HG03520 (cell line): ENCODE measurements at regions not wholly inside any gene's neighbourhood (a gene's known extent, or its start where the extent isn't known, plus 50 kb on each side); places are given as distances from the start of the nearest gene placed in this dataset.
"Not testable (repeated sequence)": the region's sequence is repeated elsewhere in the genome, so short reads cannot be mapped to it uniquely, and the experiment has no call there.

Experiments used
- ATAC-seq: cut with Tn5 transposase; IDR thresholded peaks from one replicate; pipeline ENCODE4 v1.9.1; 2021; ENCODE audit warnings: mild to moderate bottlenecking, moderate library complexity; ENCODE audit not compliant: unreplicated experiment

DNA sequence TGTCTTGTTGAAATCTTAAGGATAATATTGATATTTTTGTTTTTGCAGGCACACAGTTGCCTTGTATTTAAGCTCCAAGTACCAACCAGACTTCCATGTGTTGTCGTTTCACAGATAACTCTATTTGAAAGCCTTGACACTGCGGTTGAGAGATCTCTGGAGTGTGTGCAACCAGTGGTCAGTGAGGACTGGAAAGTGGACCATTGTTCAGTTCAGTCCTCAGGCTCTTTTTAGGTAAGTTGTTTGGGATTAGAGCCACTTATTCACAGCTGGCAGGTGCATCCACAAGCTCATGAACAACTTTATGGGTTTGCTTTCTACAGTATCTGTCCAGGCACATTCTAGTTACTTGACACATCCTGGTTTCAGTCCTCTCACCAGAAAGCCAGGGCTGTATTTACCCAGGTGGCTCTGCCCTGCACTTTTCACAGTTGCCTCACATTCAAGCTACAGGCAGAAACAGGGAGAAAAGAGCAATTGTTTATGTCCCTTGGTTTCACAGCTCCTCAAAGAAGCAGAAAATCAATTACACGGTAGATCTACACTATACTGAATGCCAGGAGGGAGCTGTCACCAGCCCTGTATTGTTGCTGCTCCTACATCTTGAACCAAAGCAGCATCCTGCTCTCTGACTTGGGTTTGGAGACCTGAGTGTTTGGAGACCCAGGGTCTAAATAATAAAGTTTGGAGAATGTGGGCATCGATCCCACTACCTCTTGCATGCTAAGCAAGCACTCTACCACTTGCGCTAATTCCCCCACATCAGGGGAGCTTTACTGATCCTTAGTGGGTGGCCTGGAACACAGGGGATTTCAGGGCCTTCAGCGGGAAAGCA, 543.3 kb downstream of the PRIM2 start:
- ATAC-seq: not testable (repeated sequence)

DNA sequence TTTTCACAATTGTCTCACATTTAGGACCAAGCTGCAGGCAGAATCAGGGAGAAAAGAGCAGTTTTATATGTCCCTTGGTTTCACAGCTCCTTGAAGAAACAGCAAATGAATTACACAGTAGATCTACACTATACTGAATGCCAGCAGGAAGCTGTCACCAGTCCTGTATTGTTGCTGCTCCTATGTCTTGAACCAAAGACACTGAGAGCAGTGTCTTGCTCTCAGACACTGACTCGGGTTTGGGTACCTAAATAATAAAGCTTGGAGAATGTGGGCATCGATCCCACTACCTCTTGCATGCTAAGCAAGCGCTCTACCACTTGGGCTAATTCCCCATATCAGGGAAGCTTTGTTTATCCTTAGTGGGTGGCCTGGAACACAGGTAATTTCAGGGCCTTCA, 552.7 kb downstream of the PRIM2 start:
- ATAC-seq: not testable (repeated sequence)

DNA sequence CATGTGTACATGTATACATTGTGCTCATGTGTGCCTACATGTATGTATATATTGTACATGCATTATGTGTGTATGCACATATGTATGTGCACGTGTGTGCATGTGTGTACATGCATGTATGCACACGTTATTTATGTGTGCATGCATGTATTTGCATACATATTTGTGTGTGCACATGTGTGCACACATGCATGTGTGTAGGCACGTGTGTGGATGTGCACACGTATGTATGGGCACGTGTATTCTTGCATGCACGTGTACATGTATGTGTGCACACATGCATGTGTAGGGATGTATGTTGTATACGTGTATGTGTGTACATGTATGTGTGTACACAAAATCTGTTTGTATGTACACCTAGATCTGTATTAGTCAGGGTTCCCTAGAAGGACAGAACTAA, 556.0 kb downstream of the PRIM2 start:
- ATAC-seq: not testable (repeated sequence)

DNA sequence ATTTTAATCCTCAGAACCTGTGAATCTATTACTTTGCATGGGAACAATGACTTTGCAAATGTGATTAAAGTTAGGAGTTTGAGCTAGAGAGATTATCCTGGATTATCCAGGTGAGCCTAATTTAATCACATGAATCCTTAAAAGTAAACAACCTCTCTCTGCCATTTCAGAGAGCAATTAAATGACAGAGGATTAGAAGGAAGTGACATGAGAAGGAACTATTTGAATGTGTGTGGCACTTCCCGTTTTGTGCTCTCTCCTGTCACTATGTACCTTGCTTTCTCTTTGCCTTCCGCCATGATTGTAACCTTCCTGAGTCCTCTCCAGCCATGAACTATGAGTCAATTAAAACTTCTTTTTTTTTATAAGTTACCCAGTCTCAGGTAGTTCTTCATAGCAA, 559.2 kb downstream of the PRIM2 start:
- not testable (repeated sequence) for ATAC-seq

DNA sequence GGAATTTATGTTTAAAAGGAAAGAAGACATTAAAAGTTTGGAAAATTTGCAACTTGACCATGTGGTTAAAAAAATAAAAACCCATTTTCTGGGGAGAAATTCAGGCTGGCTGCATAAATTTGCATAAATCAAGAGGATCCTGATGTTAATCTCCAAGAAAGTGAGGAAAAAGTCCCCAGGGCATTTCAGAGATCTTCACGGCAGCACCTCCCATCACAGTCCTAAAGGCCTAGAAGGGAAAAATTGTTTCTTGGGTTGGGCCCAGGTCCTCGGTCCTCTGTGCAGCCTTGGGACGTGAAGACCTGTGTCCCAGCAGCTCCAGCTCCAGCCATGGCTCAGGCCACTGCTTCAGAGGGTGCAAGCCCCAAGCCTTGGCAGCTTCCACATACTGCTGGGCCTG, 560.3 kb downstream of the PRIM2 start:
- not testable (repeated sequence) for ATAC-seq

DNA sequence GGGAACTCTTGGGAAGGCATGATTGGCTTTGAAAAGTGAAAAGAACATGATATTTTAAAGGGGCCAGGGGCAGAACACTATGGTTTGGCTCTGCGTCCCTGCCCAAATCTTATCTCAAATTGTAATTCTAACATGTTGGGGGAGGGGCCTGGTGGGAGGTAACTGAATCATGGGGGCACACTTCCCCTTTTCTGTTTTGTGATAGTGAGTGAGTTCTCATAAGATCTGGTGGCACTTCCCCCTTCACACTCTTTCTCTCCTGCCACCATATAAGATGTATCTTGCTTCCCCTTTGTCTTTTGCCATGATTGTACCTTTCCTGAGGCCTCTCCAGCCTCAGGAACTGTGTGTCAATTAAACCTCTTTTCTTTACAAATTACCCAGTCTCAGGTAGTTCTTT, 561.4 kb downstream of the PRIM2 start:
- not testable (repeated sequence) for ATAC-seq

DNA sequence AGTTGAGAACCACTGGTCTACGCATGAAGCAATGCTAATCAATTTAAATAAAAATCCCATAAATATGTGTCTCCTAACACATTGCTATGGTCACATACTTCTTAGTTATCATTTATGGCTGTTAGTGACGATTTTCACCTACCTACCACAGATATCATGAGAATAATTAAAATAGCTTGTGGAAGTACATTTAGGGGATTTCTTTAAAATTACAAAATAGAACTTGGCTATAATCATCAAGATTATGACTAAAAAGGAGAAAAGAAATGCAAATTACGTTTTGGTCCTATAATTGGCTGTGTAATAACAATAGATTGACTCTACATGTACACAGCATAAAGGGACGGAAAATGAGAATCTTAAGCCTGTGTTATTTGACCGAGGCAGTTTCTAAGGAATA, 581.4 kb downstream of the PRIM2 start:
- ATAC-seq: peak; percentile 75

DNA sequence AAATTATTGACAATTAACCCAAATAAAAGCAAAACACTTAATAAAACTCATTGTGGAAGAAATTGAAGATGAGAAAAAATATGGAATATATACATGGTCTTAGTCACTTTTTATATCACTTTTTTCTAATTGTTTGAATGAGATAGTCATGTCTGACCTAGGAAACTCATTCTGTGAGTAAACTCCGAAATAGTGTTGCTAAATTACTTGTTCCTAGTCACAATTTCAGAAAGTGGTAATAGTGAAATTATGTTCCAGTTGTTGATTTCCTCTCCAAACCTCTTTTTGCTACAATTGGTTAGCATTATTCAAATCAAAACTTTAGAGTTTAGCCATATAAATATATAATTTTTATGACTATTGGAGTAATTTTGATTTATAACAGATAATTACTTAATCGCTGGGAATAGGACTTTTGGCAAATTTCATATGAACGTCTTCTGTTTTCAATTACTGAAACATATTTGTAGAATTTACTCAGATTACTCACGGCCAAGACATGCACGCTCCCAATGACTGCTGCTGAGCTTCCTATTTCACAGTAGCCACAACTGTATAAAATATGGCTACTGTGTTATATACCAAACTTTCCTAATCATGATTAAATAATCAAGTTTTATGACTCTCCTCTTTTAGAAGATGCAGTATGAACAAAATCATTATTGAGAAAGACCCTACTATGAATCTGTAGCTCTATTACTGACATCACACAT, 583.4 kb downstream of the PRIM2 start:
- ATAC-seq: not testable (repeated sequence)

DNA sequence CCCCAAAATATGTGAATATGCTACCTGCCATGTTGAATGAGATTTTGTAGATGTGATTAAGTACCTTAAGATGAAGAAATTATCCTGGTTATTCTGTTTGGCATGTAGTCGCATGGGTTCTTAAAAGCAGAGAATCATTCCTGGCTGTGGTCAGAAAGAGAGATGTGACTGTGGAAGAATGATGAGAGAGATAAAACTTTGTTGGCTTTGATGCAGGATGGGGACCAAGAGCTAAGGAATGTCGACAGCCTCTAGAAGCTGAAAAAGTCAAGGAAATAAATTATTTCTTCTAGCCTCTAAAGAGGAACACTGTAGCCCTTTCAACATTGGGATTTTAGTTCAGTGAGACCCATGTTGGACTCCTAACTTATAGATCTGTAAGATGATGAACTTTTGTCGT, 584.0 kb downstream of the PRIM2 start:
- ATAC-seq: not testable (repeated sequence)

DNA sequence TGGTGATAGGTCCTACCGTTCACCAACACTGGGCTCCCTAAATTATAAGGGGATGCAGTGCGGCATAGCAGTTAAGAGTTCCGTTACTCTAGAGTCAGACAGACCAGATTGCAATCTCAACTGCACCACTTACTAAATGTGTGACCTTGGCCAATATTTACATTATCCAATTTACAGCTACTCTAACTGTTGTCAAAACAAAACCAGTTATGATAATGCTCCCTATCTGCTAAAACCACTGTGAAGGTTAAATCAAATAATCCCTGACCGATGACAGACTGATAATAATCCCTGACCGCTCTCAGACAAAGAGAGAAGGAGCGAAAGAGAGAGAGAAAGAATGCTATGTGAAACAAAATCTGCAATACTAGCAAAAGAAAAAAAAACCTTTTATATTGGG, 586.9 kb downstream of the PRIM2 start:
- ATAC-seq: not testable (repeated sequence)

DNA sequence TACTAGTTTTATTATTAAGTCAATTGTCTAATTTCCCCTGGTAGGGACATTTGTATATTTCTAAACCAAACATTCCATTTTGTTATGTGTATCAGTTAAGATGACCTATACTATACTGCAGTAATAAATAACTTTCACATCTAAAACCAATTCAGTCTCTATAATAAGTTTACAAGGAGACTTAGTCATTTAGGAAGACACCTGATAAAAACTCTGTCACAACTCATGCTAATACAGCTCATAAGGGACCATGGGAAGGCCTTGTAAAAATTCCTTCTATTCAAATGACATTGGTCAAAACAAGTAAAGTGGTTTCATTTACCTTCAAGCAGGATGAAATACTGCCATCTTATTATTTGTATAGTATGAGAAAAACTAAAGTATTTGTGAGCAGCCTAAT, 597.9 kb downstream of the PRIM2 start:
- ATAC-seq: not testable (repeated sequence)

DNA sequence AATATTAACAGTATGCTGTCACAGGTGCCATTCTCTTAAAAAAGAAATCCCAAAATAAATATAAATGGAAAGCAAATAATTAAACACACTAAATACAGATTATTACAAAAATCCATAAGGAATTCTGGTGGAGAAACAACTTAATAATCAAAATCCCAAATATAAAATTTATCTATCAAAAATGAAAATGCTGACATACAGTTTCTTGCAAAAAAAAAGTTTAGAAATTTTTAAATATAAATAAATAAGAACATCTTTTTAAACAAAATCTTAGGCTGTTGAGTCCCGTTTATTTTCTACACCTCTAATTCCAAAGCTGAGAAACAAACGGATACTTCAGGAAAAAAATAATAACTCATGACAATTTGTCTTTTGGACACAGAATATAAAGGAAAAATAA, 625.5 kb downstream of the PRIM2 start:
- ATAC-seq: not testable (repeated sequence)

DNA sequence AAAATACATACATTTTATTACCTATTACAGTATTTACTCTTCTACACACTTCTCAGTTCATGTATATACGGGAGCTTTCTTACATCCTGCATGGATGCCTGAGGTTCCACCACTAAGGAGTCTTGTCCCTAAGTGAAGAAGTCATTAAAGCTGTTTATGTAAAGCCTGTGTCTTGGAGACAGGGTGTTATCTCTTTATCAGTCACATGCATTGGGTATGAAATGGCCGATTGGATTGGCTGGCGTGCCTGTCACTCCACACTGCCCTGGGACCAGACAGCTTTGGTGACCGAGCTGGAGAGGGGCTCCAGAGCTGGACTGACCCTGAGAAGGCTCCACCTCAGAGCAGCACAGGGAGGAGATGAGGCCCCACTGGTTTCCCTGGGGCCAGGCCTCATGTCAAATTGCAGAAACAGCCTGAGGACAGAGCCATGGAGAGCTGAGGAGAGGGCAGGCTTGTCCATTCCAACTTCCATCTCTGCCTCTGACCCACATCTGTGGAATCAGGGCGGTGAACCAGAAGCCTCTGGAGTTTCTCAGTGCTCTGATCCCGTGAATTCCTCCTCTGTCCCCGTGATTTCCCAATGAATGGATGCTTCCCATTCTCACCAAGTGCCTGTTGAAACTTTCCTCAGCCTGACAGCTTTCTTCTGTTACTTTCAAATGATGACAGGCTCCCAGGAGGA, 628.8 kb downstream of the PRIM2 start:
- not testable (repeated sequence) for ATAC-seq

DNA sequence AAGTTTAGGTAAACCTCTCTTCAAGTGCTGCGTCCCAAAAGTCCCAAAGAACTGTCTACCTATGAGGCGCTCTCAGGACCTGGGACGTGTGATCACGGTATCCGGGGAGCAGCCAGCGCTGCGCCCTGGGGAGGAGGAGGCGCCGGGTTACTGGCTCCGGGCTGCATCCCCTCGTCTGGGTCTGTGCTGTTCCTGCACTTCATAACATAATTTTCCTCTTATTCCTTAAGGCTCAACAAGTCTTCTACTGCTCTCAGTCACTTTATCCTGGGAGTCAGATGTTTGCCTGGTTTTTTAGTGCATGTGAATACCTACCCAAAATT, 629.3 kb downstream of the PRIM2 start:
- not testable (repeated sequence) for ATAC-seq

DNA sequence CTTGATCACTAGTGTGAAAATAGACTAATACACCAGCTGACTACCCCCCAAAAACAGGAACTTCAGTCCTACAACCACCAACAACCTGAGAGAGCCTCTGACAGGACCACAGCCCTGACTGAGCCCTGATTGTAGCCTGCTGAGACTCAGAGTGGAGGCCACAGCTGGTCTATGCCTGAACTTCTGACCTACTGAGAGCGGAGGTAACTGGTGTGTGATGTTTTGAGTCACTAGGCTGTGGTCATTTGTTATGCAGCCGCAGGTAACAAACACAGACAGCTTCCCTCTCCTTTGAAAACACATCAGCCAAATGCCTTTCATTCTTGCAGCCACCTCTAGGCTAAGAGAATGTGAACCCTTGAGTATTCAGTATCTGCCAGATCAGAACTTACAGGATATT, 631.1 kb downstream of the PRIM2 start:
- not testable (repeated sequence) for ATAC-seq

DNA sequence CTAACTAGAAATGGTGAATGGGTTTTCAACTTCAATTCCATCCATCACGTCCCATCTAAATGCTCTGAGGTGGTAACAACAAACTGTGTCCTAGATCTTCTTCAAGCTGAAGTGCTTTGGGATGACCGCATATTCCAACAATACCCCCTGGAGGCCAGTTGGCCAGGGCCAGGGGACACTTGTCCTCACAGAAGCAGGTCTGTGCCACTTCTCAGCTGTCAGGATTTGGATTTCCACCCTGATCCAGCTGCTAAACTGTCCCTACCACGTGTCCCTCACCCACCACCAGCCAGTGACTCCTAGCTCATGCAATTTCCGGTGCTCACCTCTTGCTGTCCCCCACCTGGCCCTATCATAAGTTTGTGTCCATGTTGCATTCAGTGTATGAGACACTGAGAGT, 633.0 kb downstream of the PRIM2 start:
- not testable (repeated sequence) for ATAC-seq

DNA sequence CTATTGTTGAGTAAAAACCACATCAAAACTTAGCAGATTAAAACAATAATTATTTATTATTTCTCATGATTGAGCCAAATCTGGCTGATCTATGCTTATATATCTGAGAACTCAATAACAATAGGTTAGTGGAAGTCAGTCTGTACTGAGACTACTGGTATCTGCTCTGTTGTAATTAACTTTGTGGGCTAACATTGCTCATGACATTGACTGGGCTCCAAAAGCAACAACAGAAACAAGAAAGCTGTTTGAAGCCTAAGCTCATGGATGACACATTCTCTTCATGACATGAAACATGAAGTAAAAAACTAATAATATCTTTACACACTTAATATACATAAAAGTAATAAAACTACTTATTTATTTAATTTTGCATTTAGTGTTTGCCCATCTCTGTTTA, 649.3 kb downstream of the PRIM2 start:
- ATAC-seq: not testable (repeated sequence)

DNA sequence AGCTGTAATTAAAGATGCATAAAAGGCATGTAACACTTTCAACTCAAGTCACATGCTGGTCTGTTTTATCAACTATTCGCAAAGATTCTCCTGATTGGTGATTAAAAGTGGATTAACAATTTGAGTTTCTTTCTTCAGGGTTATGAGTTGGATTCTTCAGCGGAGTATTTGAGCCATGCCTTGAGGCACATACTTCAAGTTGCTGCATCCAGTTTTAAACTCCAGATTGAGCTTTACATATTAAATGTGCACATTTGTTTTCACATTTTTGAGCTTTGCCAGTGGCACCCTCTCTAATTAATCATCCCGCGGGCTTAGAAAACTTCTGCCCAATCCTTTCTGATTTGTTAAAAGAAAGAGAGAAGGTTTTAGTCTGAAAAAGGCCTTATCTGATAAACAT, 654.5 kb downstream of the PRIM2 start:
- ATAC-seq: not testable (repeated sequence)

DNA sequence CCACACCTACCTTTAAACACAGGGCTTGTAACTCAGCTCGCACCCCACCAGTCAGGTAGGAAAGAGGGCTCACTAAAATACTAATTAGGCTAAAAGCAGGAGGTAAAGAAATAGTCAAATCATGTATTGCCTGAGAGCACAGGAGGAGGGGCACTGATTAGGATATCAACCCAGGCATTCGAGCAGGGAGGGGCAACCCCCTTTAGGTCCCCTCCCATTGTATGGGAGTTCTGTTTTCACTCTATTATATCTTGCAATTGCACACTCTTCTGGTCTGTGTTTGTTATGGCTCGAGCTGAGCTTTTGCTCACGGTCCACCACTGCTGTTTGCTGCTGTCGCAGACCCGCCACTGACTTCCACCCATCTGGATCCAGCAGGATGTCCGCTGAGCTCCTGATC, 657.2 kb downstream of the PRIM2 start:
- ATAC-seq: no peak

DNA sequence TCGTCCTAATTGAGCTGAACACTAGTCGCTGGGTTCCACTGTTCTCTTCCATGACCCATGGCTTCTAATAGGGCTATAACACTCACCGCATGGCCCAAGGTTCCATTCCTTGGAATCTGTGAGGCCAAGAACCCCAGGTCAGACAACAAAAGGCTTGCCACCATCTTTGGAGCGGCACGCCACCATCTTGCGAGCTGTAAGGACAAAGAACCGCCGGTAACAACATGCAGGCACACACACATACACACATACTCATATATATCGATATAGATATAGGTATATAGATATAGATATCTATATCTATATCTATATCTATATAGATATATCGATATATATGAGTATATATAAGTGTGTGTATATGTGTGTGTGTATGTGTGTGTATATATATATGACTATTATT, 657.7 kb downstream of the PRIM2 start:
- not testable (repeated sequence) for ATAC-seq

DNA sequence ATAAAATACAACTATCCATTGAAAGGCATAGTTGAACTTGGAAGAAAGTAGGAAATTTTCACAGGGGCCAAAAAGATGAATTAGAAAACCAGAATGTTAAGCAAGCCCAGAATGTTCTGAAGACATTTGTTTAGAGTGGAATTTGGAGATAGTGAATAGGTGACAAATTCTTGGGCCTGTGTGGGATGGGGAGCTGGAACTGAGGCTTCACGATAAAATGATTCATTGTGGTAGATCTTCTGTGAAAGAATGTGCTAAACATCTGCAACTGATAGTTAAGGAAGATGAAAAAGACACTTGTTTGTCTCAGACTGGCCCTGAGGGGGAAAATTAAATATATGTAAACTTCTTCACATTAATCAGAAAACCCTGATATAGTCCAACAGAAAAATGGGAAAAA, 658.9 kb downstream of the PRIM2 start:
- ATAC-seq: not testable (repeated sequence)

DNA sequence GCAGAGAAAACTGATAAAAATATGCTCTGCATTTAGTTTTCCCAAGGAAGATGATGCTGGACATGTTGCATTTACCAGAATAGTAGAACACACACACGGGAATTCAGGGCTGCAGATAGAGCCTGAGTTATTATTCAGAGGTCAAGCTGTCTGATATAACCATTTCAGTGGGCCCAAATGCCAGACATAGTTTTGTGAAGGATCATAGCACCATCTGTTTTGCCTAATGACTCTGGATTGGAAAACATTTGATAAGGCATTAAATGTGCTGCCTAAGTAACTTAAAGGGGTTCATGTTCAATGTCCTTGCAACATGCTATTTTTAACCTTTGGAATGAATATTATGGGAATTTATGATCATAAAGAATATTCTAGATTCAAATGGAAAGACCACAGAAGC, 666.2 kb downstream of the PRIM2 start:
- ATAC-seq: not testable (repeated sequence)
